ENCODE measurements at regions not wholly inside any gene's neighbourhood (a gene's known extent, or its start where the extent isn't known, plus 50 kb on each side); places are given as distances from the start of the nearest gene placed in this dataset.

- TF ChIP-seq CTCF (IDR thresholded peaks at IDR 0.05) = no peak
- no peak for TF ChIP-seq POLR2AphosphoS5 (IDR thresholded peaks at IDR 0.05)
- TF ChIP-seq EP300 (IDR thresholded peaks at IDR 0.05; ENCODE audit: low read depth) = no peak
These were observed 60.0 kb upstream of the WDFY2 start for GRCh38 chr13:51524312-51524711.

Measured in transverse colon (tissue), 4 donors.